ENCODE measurements at regions not wholly inside any gene's neighbourhood (a gene's known extent, or its start where the extent isn't known, plus 50 kb on each side); places are given as distances from the start of the nearest gene placed in this dataset.

GRCh38 chr11:130585545-130585944 is 137.1 kb downstream of the ADAMTS15 start:
- no peak for DNase-seq

GRCh38 chr11:130587658-130588057 is 139.2 kb downstream of the ADAMTS15 start:
- DNase-seq = no peak

DNA sequence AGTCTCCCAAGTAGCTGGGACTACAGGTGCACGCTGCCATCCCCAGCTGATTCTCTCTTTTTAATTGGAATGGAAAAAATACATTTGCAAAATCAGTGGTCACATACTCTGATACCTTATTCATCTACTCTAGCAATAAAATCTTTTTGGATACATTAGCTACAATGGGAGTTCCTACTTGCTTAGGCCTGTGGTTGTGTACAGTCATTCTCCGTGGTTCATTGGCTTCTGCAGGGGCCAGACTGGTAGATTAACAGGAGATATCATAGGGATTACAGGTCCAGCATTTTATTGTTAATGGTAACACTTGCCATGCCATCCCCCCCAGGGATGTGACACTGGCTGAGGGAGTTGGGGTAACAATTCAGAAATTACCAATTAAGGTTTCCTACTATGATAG is 140.0 kb downstream of the ADAMTS15 start:
- DNase-seq = no peak

DNA sequence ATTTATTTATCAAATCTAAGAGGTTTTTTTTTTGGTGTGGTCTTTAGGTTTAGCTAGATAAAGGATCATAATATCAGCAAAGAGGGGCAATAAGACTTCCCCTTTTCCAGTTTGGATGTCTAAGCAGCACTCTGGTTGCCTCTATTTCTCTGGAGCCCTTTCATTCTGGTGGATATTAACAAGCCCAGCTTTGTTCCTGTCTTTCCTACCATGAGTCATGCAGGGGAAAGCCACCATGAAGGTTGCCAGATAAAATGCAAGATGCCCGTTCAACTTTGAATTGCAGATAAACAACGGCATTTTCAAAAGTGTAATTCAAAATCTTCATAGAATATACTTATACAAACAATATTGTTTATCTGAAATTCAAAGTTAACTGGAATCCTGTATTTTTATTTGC is 143.6 kb downstream of the ADAMTS15 start:
- no peak for DNase-seq

GRCh38 chr11:130593064-130593463 is 144.6 kb downstream of the ADAMTS15 start:
- DNase-seq = no peak

- no peak for DNase-seq
Observed at GRCh38 chr11:130598433-130598832, 150.0 kb downstream of the ADAMTS15 start.

- DNase-seq = no peak
Observed at GRCh38 chr11:130599073-130599654, 150.7 kb downstream of the ADAMTS15 start.

DNA sequence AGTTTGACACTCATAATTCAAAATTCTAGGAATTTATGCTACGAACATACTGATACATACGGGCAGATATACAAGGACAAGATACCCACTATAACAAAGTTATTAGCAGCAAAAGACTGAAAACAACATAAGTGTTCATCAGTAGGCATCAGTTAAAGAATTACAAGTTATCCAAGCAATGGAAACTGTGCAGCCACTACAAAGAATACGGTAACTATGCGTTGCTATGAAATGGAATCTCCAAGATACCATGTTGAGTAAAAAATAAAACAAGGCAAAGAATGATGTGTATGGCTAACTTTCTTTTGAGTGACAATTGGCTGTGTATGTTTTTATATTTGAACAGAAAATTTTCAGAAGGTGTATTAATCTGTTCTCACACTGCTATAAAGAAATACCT is 151.7 kb downstream of the ADAMTS15 start:
- DNase-seq = no peak

DNA sequence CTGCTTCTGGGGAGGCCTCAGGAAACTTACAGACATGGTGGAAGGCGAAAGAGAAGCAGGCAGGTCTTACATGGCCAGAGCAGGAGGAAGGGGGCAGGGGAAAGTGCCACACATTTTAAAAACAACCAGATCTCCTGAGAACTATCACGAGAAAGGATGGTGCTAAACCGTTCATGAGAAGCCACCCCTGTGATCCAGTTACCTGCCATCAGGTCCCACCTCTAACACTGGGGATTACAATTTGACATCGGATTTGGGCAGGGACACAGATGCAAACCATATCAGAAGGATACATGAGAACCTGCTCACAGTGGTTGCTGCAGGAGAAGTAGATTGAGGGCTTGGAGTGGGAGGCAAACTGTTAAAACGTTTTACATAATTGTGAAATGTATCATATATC is 152.2 kb downstream of the ADAMTS15 start:
- no peak for DNase-seq

- peak; percentile 71 for DNase-seq
Observed at GRCh38 chr11:130601141-130601540, 152.7 kb downstream of the ADAMTS15 start.

GRCh38 chr11:130601764-130602460 is 153.5 kb downstream of the ADAMTS15 start:
- DNase-seq = no peak

DNA sequence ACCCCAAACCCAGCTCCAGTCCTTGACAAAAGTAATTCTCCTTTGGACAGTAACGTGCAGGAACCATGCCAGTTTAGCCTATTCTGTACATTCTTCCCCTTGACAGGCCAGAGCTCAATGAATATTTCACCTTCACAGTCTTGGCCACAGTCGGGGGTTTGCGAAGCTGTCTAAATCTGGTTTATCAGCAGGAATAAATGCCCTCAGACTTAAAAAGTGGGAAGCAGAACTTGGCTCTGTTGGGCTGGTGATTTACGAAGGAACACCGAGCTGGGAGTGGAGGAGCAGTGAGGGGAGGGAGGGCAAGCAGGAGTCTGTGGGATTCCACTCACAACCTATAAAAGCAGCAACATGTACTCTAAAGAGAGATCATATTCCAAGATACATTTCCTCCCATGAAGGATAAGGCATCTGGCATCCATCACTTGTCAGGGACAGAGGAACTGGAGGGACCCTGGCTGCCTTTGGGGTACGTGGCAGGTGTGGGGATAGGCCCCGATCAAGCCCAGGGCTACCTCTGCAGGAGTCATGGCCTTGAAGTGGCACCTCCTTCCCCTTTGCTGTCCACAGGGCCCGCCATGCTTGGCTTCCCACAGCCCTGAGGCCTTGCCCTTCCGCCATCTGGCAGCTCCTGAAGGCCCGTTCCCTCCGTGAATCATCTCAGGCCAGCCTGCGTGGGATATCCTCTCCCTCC is 154.3 kb downstream of the ADAMTS15 start:
- no peak for DNase-seq

DNA sequence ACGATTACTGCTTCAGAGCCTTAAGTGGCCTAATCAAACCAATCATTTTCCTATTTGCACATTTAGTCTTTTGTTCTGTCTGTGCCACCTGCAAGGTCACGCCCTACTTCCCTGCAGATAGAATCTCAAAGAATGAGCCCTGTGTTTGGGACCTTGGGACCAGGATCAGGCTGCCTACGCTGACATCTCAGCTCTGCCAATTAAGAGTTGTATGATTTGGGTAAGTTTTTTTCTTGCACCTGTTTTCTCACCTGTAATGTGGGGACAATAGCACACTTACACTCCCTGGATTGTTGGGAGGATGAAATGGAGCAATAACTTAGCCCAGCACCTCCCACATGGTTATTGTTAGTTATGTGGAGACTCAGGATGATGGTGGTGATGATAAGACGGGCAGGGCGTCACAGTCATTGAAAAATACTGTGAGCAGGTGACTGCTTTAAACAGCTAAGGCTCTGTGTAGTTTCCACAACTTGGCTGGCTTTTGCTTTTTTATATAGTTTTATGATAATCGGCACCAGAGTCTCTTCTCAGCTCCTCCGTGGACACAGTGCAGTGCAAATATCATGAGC is 155.0 kb downstream of the ADAMTS15 start:
- no peak for DNase-seq

DNA sequence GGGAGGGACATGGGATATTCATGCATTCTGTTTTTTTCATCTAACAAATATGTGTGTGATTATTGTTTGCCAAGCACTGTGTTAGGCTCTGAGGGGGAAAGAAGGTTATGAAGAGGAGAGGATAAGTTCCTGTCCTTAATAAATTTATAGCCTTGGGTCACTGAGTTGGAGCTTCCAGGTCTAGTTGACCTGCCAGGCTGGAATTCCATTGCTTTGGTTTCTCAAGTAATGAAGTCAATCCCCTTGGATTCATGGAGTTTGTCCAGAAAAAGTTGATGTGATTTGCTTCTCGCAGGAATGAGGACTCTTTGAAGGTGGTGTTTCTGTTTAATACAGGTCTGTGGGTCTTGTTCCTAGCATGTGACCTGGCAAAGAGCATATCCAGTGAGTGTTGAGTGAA is 156.2 kb downstream of the ADAMTS15 start:
- no peak for DNase-seq

GRCh38 chr11:130606178-130606577 is 157.7 kb downstream of the ADAMTS15 start:
- no peak for DNase-seq

- DNase-seq = peak; percentile 66
Observed at GRCh38 chr11:130606781-130607511, 158.5 kb downstream of the ADAMTS15 start.

DNA sequence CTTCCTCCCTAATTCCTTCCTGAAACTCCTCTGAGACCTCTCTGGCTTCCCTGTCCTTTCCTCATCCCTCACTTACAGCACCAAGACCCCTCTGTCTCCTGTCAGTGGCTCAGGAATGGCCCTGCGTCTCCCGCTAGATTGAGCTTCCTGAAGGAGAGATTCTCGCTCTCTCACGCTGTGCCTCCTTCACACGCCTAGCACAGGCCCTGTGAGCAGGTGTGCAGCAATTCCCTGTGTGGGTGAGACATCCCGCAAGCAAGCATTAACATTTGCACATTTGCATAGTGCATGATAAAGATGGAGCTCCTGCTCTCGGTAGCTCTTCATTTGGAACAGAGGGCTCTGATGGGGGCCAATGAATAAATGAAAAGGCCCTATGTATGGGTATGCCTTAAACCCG is 159.8 kb downstream of the ADAMTS15 start:
- DNase-seq = no peak

- no peak for DNase-seq
Observed at GRCh38 chr11:130609121-130610035, 160.9 kb downstream of the ADAMTS15 start.

- DNase-seq = no peak
Observed at GRCh38 chr11:130611791-130612251, 163.4 kb downstream of the ADAMTS15 start.

- DNase-seq = no peak
Observed at GRCh38 chr11:130612291-130612851, 163.9 kb downstream of the ADAMTS15 start.

DNA sequence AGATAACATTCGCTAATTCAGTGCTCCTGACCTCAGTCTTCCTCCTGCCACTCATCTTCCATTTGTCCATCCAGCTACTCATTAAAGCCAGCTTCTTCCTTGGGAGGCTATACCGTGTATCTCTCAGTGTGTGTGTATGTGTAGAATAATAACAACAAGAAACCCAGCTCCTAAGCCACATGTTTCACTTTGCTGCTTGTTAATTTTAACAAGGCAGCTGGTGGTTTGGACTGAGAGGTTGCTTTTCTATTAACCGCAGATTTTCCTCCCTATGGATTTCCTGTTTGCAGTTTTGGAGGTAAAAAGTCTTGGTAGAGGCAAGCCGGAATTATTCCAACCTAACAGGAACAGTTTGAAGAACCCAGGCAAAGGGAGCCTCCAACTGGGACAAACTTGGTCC is 165.0 kb downstream of the ADAMTS15 start:
- DNase-seq = no peak
